AG09309 (cell line): ENCODE measurements at regions not wholly inside any gene's neighbourhood (a gene's known extent, or its start where the extent isn't known, plus 50 kb on each side); places are given as distances from the start of the nearest gene placed in this dataset.

Source experiments
- DNase-seq: peaks from one replicate; pipeline ENCODE4 v3.0.0-alpha.2; 2010; ENCODE audit warnings: low read depth
- H3K4me3 ChIP-seq: 2 replicates; pipeline ENCODE4 v1.5.1; 2011; ENCODE audit warnings: mild to moderate bottlenecking, low read depth, low read length, moderate library complexity; ENCODE audit not compliant: control insufficient read depth
- CTCF ChIP-seq: IDR thresholded peaks from 2 replicates; pipeline ENCODE4 v1.5.1; 2011; ENCODE audit warnings: mild to moderate bottlenecking, low read depth, low read length, inconsistent platforms; ENCODE audit not compliant: insufficient read depth, control insufficient read depth; ENCODE audit errors: missing control alignments

GRCh38 chr4:145307120-145307519, 126.7 kb upstream of the OTUD4 start:
- TF ChIP-seq CTCF = no peak
- no peak overlapping the region for H3K4me3 ChIP-seq
- DNase-seq = no peak

GRCh38 chr4:145302725-145303124, 122.3 kb upstream of the OTUD4 start:
- no peak for TF ChIP-seq CTCF
- no peak for DNase-seq
- H3K4me3 ChIP-seq = no peak overlapping the region

DNA sequence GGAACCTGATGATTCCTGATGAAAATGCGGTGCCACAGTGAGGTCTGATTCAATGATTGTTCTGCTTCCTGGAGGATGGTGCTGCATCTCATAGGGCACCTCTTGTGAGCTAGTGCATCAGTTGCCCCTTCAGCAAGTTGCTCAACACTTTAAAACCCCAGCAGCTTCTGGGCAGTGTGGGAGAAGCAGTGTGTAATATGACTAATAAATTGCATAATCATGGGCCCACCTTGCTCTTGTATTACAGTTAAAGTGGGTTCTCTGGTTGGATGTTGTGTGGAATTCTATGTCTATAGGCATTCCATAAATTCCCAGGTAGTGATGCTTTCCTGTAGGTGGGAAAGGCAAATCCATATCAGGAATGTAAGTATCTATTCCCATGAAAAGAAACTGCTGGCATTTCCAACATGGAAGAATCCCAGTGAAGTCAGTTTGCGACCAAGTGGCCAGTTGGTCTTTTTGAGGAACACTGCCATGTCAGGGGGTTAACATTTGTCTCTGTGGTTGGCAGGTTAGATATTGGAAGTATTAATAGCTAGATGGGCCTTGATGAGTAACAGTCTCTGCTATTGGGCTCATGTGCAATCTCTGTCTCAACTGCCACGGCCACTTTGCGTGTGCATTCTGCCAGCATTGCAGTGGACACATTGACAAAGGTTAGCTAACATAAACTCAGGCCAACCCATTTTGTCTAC, 121.1 kb upstream of the OTUD4 start:
- no peak for TF ChIP-seq CTCF
- no peak for DNase-seq
- no peak overlapping the region for H3K4me3 ChIP-seq

DNA sequence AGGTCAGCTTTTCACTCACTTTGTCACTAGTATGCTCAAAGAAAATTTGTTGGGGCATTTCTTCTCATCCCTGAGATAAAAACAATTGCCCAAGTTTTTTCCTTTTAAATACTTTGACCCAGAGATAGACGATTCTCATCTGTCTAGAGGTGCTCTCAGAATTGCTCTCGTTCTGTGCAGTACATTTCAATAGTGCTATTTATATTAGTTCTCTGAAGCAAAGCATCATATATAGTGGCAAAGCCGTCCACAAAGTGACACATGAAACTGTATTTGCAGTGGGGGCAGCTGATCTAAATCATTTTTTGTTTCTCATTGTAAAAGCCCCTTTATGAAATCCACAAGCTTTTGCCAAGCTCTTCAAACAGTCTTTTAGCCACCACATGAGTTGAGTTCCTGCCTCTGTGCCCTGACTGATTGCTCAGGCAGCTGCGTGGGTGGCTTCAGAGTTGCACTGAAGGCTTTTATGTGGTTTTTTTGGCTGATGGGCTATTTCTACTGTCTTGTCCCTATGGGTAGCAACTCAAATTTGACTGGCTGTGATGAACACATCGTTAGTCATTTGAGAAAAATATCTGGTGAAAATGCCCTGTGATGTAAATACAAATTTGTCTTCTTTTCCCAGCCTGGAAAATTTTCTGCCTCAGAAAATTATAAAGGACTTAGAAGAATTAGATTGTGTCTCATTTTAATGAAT, 119.1 kb upstream of the OTUD4 start:
- DNase-seq = peak; percentile 74
- no peak overlapping the region for H3K4me3 ChIP-seq
- no peak for TF ChIP-seq CTCF

- TF ChIP-seq CTCF = no peak
- H3K4me3 ChIP-seq = no peak overlapping the region
- DNase-seq = no peak
Observed at GRCh38 chr4:145298885-145299284, 118.5 kb upstream of the OTUD4 start.

GRCh38 chr4:145297556-145297955, 117.2 kb upstream of the OTUD4 start:
- no peak for TF ChIP-seq CTCF
- no peak for DNase-seq
- no peak overlapping the region for H3K4me3 ChIP-seq

DNA sequence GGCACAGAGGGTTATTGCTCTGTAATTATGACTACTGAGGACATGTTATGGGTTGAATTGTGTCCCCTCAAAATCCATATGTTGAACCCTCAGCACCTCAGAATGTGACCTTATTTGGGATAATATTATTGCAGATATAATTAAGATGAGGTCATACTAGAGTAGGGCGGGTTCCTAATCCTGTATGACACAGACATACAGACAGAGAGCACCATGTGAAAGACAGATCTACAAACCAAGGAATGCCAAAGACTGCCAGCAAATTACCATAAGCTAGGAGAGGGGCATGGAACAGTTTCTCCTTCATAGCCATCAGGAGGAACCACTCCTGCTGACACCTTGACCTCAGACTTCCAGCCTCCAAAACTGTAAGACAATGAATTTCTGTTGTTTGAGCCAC, 115.2 kb upstream of the OTUD4 start:
- no peak overlapping the region for H3K4me3 ChIP-seq
- no peak for TF ChIP-seq CTCF
- no peak for DNase-seq
